ENCODE measurements at regions not wholly inside any gene's neighbourhood (a gene's known extent, or its start where the extent isn't known, plus 50 kb on each side); places are given as distances from the start of the nearest gene placed in this dataset.

DNA sequence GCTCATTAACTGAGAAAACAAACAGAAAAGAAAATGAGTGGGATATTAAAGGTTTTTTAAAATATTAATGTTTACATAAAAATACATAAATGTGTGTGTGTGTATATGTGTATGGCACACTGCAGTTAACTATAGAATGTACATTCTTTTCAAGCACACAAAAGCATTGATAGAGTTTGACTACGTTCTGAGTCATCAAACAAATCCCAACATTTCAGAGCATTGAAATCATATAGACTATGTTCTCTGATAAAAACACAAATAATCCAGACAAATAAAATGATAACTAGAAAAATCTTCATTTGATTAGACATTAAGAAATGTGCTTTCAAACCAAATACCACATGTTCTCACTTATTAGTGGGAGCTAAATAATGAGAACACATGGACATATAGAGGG, 84.3 kb upstream of the CELF4 start:
- TF ChIP-seq CTCF (IDR thresholded peaks at IDR 0.05; ENCODE audit: insufficient read depth, low read length, poor library complexity, severe bottlenecking) (no peak), EZH2phosphoT487 (conservative IDR thresholded peaks at IDR 0.05; ENCODE audit: low read length) (no peak)

All from SU-DHL-6 (cell line).